ENCODE measurements at regions not wholly inside any gene's neighbourhood (a gene's known extent, or its start where the extent isn't known, plus 50 kb on each side); places are given as distances from the start of the nearest gene placed in this dataset.

- TF ChIP-seq NFYB (CRISPR knock-in tag; conservative IDR thresholded peaks at IDR 0.05; ENCODE audit: low read depth) (no peak), AFF4 (CRISPR knock-in tag; IDR thresholded peaks at IDR 0.05; ENCODE audit: borderline replicate concordance) (no peak), ERG (CRISPR knock-in tag; IDR thresholded peaks at IDR 0.05) (no peak), CTCF (IDR thresholded peaks at IDR 0.05) (no peak), ZBTB43 (CRISPR knock-in tag; IDR thresholded peaks at IDR 0.05) (no peak), MYBL2 (CRISPR knock-in tag; IDR thresholded peaks at IDR 0.05) (no peak), SP1 (CRISPR knock-in tag; conservative IDR thresholded peaks at IDR 0.05) (no peak), ATF2 (CRISPR knock-in tag; IDR thresholded peaks at IDR 0.05; ENCODE audit: borderline replicate concordance, low read depth) (no peak)
These were observed 106.1 kb downstream of the UNC5CL start for GRCh38 chr6:40932953-40933352.
